ENCODE measurements at regions not wholly inside any gene's neighbourhood (a gene's known extent, or its start where the extent isn't known, plus 50 kb on each side); places are given as distances from the start of the nearest gene placed in this dataset.
"Not testable (repeated sequence)": the region's sequence is repeated elsewhere in the genome, so short reads cannot be mapped to it uniquely, and the experiment has no call there.

DNA sequence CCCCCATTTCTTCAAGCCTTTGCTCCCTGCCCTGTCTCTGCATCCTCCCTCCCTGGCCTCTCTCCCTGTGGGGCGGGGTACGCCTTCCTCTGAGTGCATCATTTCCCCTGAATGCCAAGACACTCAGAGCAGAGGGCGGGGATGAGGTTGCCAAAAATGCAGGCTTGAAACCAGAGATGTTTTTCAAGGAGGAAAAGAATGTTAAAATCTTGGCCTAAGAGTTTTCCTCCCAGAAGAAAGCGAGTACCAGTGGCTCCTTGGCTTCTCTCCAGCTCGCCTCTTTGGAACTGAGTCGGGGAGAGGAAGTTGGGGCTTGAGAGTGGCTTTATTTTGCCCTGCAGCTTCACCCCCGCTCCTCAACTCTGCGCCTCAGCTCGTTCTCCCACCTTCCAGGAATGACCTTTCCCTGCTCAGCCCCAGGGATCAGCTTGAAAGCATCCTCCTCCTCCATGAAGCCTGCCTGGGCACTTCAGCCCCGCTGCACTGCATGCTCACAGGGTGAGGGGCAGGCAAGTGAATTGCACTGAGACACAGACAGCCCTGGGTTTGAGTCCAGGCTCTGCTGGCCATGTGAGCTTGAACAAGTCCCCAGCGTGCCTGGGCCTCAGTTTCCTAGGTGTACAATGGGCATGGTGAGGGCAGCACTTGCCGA lies 57.5 kb upstream of the SORCS2 start:
- ChIA-PET POLR2A (no interaction called here), CTCF (interaction anchor here (1.5 kb wide), 1 partner anchor 22 kb away, joined by 4 read pairs; no protein-coding TSS in a partner anchor)
- Histone ChIP-seq H3K36me3 (ENCODE audit: control insufficient read depth, insufficient read depth, low read length) (no peaks in the 10 kb centered on the region), H3K27me3 (ENCODE audit: control insufficient read depth, insufficient read depth, low read length) (no peaks in the 10 kb centered on the region; the same call in 1 of the 2 replicates), H3K4me3 (ENCODE audit: low read depth, low read length) (no peak overlapping the region)
- TF ChIP-seq, protein P1, sequence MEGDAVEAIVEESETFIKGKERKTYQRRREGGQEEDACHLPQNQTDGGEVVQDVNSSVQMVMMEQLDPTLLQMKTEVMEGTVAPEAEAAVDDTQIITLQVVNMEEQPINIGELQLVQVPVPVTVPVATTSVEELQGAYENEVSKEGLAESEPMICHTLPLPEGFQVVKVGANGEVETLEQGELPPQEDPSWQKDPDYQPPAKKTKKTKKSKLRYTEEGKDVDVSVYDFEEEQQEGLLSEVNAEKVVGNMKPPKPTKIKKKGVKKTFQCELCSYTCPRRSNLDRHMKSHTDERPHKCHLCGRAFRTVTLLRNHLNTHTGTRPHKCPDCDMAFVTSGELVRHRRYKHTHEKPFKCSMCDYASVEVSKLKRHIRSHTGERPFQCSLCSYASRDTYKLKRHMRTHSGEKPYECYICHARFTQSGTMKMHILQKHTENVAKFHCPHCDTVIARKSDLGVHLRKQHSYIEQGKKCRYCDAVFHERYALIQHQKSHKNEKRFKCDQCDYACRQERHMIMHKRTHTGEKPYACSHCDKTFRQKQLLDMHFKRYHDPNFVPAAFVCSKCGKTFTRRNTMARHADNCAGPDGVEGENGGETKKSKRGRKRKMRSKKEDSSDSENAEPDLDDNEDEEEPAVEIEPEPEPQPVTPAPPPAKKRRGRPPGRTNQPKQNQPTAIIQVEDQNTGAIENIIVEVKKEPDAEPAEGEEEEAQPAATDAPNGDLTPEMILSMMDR (IDR thresholded peaks at IDR 0.05; ENCODE audit: insufficient read depth, low read depth, low read length), result no peak
- peak; percentile 82 for DNase-seq (ENCODE audit: low read depth)

DNA sequence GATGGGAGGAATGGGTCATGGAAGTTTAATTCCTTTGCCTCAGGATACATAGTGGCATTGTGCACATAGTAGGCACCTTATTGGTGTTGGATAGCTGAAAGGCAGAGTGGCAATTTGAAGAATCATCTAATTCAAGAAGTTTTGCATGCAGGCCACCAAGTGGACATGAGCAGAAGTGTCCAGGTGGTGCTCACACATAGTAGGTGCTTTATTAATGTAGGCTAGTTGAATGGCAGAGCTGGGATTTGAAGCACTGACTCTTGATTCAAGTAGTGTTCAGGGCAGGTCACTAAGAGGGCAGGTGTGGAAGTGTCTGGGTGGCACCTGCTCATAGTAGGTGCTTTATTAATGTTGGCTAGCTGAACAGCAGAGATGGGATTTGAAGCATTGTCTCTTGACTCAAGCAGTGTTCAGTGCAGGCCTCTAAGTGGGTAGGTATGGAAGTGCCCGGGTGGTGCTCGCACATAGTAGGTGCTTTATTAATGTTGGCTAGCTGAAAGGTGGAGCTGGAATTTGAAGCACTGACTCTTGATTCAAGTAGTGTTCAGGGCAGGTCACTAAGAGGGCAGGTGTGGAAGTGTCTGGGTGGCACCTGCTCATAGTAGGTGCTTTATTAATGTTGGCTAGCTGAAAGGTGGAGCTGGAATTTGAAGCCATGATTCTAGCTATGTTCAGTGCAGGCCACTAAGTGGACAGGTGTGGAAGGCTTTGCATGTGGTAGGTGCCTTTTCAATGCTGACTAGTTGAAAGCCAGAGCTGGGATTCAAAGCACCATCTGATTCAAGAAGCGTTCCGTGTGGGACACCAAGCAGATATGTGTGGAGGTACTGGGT lies 58.3 kb upstream of the SORCS2 start:
- DNase-seq (ENCODE audit: low read depth); H3K27me3 ChIP-seq (ENCODE audit: control insufficient read depth, insufficient read depth, low read length); H3K4me3 ChIP-seq (ENCODE audit: low read depth, low read length); H3K36me3 ChIP-seq (ENCODE audit: control insufficient read depth, insufficient read depth, low read length); POLR2A ChIA-PET: not testable (repeated sequence)
- CTCF ChIA-PET, result interaction anchor here (1.5 kb wide), 1 partner anchor 23 kb away, joined by 4 read pairs; no protein-coding TSS in a partner anchor

GRCh38 chr4:7132730-7133582 lies 59.4 kb upstream of the SORCS2 start:
- TF ChIP-seq, protein P1 (IDR thresholded peaks at IDR 0.05; ENCODE audit: insufficient read depth, low read depth, low read length), result no peak
- DNase-seq (ENCODE audit: low read depth), result peak; percentile 21
- Histone ChIP-seq H3K27me3 (ENCODE audit: control insufficient read depth, insufficient read depth, low read length) (no peaks in the 10 kb centered on the region), H3K36me3 (ENCODE audit: control insufficient read depth, insufficient read depth, low read length) (no peaks in the 10 kb centered on the region), H3K4me3 (ENCODE audit: low read depth, low read length) (no peak overlapping the region)
- ChIA-PET POLR2A (no interaction called here), CTCF (interaction anchor here (1.1 kb wide), 1 partner anchor 30 kb away, joined by 4 read pairs; no protein-coding TSS in a partner anchor)

- no peak for DNase-seq (ENCODE audit: low read depth)
- TF ChIP-seq, protein P1 (IDR thresholded peaks at IDR 0.05; ENCODE audit: insufficient read depth, low read depth, low read length), result no peak
- Histone ChIP-seq H3K36me3 (ENCODE audit: control insufficient read depth, insufficient read depth, low read length) (no peaks in the 10 kb centered on the region), H3K27me3 (ENCODE audit: control insufficient read depth, insufficient read depth, low read length) (no peaks in the 10 kb centered on the region; the same call in 1 of the 2 replicates), H3K4me3 (ENCODE audit: low read depth, low read length) (no peak overlapping the region)
- ChIA-PET POLR2A (no interaction called here), CTCF (interaction anchor here (1.1 kb wide), 1 partner anchor 30 kb away, joined by 4 read pairs; no protein-coding TSS in a partner anchor)
Measured at GRCh38 chr4:7132249-7132648, 60.1 kb upstream of the SORCS2 start.

DNA sequence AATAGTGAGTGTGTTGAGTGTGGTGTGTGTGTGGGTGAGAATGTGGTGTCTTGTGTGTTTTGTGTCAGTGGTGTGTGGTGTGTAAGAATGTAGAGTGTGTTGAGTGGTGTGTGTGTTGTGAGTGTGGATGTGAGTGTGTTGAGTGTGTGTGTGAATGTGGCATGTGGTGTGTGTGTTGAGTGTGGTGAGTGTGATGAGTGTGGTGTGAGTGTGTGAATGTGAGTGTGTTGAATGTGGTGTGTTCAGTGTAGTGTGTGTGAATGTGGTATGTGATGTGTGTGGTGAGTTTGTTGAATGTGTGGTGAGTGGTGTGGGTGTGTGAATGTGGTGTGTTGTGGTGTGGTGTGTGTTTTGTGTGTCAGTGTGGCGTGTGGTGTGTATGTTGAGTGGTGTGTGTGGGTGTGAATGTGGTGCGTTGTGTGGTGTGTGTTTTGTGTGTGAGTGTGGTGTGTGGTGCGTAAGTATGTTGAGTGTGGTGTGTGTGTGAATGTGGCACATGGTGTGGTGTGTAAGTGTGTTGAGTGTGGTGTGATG lies 60.8 kb upstream of the SORCS2 start:
- ChIA-PET CTCF (no interaction called here), POLR2A (no interaction called here)
- Histone ChIP-seq H3K4me3 (ENCODE audit: low read depth, low read length) (no peak overlapping the region), H3K36me3 (ENCODE audit: control insufficient read depth, insufficient read depth, low read length) (no peaks in the 10 kb centered on the region), H3K27me3 (ENCODE audit: control insufficient read depth, insufficient read depth, low read length) (no peaks in the 10 kb centered on the region; the same call in 1 of the 2 replicates)
- no peak for DNase-seq (ENCODE audit: low read depth)
- TF ChIP-seq, protein P1 (IDR thresholded peaks at IDR 0.05; ENCODE audit: insufficient read depth, low read depth, low read length), result no peak

Measured in BJ (cell line).